HG02588 (cell line): ENCODE measurements at regions not wholly inside any gene's neighbourhood (a gene's known extent, or its start where the extent isn't known, plus 50 kb on each side); places are given as distances from the start of the nearest gene placed in this dataset.

ENCODE experiments used
- ATAC-seq: cut with Tn5 transposase; IDR thresholded peaks from one replicate; pipeline ENCODE4 v1.9.1; 2021; ENCODE audit warnings: mild to moderate bottlenecking, moderate library complexity; ENCODE audit not compliant: unreplicated experiment

GRCh38 chr22:49181942-49182341 is 645.7 kb downstream of the BRD1 start:
- no peak for ATAC-seq

DNA sequence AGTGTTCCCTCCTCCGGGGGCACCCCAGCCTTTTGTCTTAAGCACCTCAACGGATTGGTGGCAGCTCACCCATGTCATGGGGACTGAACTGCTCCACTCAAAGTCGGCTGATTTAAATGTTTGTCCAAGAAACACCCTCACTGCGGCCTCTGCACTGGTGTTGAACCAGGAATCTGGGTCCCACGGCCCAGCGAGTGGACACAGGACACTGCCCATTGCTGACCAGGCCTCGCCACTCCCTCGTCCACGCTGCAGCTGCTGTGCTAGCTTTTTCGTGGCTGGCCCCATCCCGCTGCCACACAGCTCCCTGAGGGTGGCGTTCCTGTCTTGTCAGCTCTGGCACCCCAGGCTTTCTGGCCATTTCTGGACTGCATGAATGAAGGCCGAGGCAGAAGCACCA is 646.2 kb downstream of the BRD1 start:
- no peak for ATAC-seq

- ATAC-seq = no peak
Measured at GRCh38 chr22:49180683-49181024, 647.0 kb downstream of the BRD1 start.

DNA sequence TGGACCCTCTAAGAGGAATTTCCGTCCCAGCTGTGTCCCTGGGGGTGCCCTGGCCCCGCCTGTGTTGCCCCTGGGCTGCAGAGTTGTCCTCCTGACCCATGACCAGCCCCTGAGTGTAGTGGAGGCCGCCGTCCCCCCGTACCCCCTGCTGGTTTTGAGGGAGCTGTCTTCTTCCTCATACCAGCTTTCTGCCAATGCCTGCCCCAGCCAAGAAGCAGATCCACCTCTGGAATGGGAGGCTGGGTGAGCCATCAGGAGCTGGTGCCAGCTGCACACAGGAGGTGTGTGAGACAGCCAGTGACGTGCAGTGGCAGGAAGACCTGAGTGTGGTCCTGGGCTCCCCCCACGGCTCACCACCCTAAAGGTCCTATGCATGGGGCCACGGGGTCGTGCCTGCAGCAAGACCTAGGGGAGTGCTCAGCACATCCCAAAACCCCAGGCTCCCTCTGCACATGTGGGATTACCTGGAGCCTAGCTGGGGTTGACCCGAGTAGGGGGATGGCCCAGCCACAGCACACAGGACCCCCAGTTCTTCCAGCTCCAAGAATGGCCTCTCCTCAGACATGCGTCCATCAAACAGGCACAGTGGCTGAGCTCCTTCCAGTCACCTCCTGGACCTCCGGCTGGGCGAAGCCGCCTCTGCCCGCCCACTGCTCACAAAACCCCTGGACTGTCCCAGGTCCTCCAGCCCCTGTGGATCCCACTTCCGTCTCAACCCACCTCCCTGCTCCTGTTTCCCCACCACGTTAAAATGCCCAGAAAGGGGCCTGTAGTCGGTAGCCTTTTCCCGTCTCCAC is 647.6 kb downstream of the BRD1 start:
- ATAC-seq = no peak

DNA sequence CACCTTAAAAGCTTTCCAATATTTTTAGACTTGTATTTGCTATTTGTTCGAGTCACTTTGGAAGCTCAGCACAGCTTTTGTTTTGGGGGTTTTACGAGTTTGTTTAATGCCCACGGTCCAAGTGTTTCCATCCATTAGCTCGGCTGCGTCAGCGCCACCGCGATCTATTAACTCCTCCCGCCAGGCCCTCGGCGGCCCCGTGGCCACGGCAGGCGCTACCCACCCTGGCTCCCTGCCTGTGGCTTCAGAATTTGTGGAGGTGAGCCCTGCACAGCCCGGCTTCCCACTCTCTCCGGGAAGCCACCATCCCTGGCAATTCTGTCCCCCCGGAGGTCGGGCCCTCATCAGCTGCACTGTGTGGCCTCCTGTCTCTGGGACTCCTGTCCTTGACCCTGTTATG is 648.5 kb downstream of the BRD1 start:
- no peak for ATAC-seq

DNA sequence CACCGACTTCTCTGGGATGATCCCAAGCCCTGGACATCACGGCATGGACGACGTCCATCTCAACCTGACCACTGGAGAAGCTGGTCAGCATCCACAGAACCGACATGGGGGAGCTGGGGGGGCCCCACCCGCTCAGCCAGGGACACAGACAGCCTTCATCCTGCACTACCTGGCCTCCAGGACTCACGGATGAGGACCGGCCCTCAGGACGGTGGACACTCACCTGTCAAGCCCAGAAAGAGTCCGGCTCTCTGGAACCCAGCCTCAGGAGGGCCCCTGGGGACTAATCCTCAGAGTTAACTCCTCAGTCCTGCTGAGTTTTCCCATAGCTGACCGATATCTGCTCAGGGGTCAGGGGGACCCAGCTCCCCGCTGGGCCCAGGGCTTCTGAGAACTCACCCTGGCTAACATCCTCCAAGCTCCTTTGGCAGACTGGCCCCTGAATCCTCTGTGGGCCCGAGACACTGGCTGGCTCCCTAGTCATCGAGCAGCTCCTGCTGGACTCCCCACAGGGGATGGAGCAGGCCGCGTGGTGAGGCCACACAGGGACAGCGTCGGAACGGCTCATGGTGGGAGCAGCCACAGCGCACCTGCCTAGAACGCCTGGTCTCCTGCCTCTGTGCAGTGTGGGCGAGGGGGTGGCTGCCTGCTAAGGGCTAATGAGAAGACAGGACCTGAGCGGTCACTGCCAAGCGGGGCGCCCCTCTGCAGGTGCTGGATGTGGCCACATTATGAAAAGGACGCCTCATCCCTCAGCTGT is 649.2 kb downstream of the BRD1 start:
- no peak for ATAC-seq

DNA sequence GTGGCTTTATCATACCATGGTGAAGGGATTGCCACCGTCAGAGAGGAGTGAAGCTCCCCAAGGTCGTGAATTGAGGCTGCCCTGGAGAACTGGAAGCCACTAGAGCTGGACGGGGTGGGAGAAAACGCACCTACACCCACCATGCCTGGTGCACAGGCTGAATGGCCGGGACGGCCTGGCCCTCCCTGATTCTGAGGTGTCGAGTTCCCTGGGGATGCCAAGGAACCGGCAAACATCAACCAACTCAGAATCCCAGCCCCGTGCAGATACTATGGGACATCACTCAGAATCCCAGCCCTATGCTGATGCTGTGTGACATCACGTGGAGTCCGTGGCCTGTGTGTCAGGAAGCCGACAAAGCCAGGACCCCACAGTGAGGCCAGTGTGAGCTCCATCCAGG is 650.0 kb downstream of the BRD1 start:
- ATAC-seq = no peak

DNA sequence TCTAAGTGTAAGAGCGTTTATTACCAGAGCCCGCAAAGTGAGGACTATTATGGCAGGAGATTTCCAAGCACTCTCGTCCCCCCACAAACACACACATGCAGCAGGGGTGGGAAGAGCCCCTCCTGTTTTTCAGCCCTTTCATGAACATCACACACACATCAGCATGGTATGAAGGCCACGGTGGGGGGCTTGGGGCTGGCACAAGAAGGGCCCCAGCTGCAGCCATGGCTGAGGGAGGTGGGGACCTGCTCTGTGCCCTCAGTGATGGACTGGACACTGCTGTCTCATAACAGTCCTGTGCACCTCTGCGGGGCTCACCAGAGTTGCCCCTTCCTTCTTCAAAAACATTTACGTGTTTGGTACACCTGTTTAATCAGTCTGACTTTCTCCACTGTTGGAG is 650.7 kb downstream of the BRD1 start:
- ATAC-seq = no peak

DNA sequence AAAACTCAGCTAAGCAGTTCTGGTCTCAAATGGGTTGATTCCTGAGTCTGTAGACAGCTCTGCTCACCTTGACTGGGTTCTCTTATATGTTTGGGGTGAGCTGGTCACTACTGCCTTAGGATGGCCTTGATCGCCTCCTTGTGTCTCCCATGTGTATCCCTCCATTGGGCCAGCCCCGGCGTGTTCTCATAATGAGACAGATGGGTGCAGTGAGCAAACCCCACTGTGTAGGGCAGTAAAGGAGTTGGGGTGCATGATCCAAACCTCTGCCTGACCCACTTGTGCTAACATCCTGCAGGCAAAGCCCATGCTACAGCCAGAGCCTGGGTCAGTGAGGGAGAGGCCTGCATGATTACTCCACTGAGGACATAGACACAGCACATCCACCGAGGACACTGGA is 657.6 kb downstream of the BRD1 start:
- no peak for ATAC-seq

DNA sequence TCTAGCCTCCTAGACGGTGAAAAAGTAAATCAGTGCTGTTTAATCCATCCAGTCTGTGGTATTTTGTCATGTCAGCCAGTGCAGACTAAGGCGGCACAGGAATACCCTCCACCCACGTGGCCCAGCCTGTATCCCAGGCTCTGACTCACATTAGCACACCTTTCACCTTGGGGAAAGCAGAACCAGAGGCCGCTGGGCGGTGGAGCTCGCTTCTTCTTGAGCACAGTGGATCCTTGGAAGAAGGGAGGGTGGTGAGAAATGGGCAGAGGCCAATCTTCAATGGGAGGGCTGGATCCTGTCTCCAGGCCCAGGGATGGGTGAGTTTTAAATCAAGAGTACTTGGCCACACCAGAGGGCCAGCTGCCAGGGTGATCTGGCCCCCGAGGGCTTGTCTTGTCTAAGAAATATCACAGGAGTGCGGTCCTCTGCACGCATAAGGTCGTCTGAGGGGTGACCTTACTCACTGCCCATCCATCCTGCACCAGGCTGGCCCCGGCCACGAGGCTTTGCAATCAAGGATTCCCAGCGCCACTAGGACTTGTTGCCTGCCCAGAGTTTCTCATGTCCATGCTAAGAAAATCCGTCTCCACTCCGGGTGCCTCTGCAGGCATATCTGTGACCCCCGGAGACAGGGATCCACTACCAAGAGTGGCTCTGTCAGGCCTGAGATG is 658.5 kb downstream of the BRD1 start:
- ATAC-seq = no peak

- ATAC-seq = no peak
Measured at GRCh38 chr22:49168219-49168813, 659.4 kb downstream of the BRD1 start.

DNA sequence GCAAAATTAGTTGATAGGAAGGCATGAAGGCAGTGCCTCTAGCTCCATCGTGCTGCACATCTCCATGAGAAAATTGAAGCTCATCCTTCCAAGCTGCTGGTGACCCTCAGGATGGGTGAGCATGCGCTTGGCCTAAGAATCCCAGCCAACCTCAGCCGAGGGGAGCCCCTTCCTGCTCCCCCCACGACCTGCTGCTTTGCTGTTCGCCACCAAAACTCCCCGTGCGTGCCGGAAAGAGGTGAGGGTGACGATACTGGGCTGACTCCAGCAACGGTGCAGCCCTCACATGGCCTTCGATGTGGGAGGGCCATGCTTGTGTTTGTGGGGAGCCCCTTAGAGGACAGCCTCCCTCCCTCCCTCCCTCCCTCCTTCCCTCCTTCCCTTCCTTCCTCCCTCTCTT is 660.9 kb downstream of the BRD1 start:
- ATAC-seq = no peak

- no peak for ATAC-seq
Measured at GRCh38 chr22:49166211-49166610, 661.5 kb downstream of the BRD1 start.

- no peak for ATAC-seq
Measured at GRCh38 chr22:49164773-49165320, 662.8 kb downstream of the BRD1 start.

GRCh38 chr22:49163960-49164690 is 663.5 kb downstream of the BRD1 start:
- no peak for ATAC-seq

GRCh38 chr22:49163258-49163959 is 664.3 kb downstream of the BRD1 start:
- no peak for ATAC-seq

DNA sequence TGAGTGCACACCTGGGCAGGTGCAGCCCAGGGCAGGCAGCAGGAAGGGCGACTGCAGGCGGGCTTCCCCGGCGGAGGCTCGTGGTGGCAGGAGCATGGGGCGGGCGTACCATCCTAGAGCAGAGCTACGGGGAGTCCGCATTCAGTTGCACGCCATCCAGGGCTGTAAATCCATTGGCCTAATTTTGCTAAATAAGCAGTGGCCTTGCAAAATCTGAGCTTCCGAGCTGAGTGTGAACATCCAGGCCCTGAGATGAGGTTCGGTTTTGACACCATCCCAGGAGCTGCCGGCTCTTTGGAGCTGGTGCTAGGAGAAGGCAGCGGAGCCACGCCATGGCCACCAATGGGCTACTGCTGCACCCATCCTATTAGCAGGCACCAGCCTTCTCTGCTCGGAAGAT is 664.8 kb downstream of the BRD1 start:
- ATAC-seq = no peak

GRCh38 chr22:49161002-49161850 is 666.4 kb downstream of the BRD1 start:
- ATAC-seq = no peak
